ENCODE measurements at regions not wholly inside any gene's neighbourhood (a gene's known extent, or its start where the extent isn't known, plus 50 kb on each side); places are given as distances from the start of the nearest gene placed in this dataset.

GRCh38 chr11:32331792-32332191, 103.5 kb downstream of the WT1 start:
- no peak for TF ChIP-seq CTCF (IDR thresholded peaks at IDR 0.05)
- ATAC-seq (no peak), DNase-seq (no peak)
- intact Hi-C loops (cut with DNase I): no loop called here
- Histone ChIP-seq H3K27me3 (ENCODE audit: low read depth) (peaks cover 30% of the 10 kb centered on the region), H3K4me1 (peaks cover 5% of the 10 kb centered on the region), H3K4me3 (no peak overlapping the region), H3K36me3 (no peaks in the 10 kb centered on the region), H3K9me3 (no peaks in the 10 kb centered on the region), H3K27ac (no peak overlapping the region)

GRCh38 chr11:32332990-32333319, 102.4 kb downstream of the WT1 start:
- TF ChIP-seq CTCF (IDR thresholded peaks at IDR 0.05): no peak
- Histone ChIP-seq H3K9me3 (no peaks in the 10 kb centered on the region), H3K27me3 (ENCODE audit: low read depth) (peaks cover 38% of the 10 kb centered on the region), H3K27ac (no peak overlapping the region), H3K4me3 (peak overlapping the region; percentile 57), H3K4me1 (peaks cover 5% of the 10 kb centered on the region), H3K36me3 (no peaks in the 10 kb centered on the region)
- intact Hi-C loops (cut with DNase I): no loop called here
- ATAC-seq: peak in 1 of 2 donors; percentile 24
- no peak for DNase-seq

GRCh38 chr11:32333320-32333991, 101.9 kb downstream of the WT1 start:
- Histone ChIP-seq H3K4me3 (peak overlapping the region; percentile 57), H3K9me3 (no peaks in the 10 kb centered on the region), H3K36me3 (no peaks in the 10 kb centered on the region), H3K27me3 (ENCODE audit: low read depth) (peaks cover 38% of the 10 kb centered on the region), H3K4me1 (peaks cover 5% of the 10 kb centered on the region), H3K27ac (no peak overlapping the region)
- intact Hi-C loops (cut with DNase I): no loop called here
- DNase-seq (peak; percentile 68), ATAC-seq (peak; percentile 81 to 90)
- peak; percentile 27 for TF ChIP-seq CTCF (IDR thresholded peaks at IDR 0.05)

GRCh38 chr11:32334822-32335221, 100.5 kb downstream of the WT1 start:
- intact Hi-C loops (cut with DNase I): no loop called here
- Histone ChIP-seq H3K27me3 (ENCODE audit: low read depth) (peaks cover 31% of the 10 kb centered on the region), H3K36me3 (no peaks in the 10 kb centered on the region), H3K4me3 (no peak overlapping the region), H3K4me1 (peaks cover 5% of the 10 kb centered on the region), H3K27ac (no peak overlapping the region), H3K9me3 (no peaks in the 10 kb centered on the region)
- ATAC-seq (peak; percentile 27 to 43), DNase-seq (no peak)
- TF ChIP-seq CTCF (IDR thresholded peaks at IDR 0.05): peak; percentile 17

Data from lower lobe of right lung (tissue), 2 donors.